HFF-Myc (cell line): ENCODE measurements at regions not wholly inside any gene's neighbourhood (a gene's known extent, or its start where the extent isn't known, plus 50 kb on each side); places are given as distances from the start of the nearest gene placed in this dataset.

ENCODE experiments used
- DNase-seq: peaks from one replicate; pipeline ENCODE4 v3.0.0-alpha.2; 2011; ENCODE audit warnings: low read depth; ENCODE audit errors: extremely low read depth
- H3K4me3 ChIP-seq: replicated peaks from 2 replicates; pipeline ENCODE4 v1.5.1; 2011; ENCODE audit warnings: low read depth, mild to moderate bottlenecking, control low read depth, low read length
- TF ChIP-seq, protein P1 (sequence below): IDR thresholded peaks from 2 replicates; pipeline ENCODE4 v1.5.1; 2012; ENCODE audit warnings: mild to moderate bottlenecking, low read depth, low read length, control low read depth; ENCODE audit errors: missing control alignments

DNA sequence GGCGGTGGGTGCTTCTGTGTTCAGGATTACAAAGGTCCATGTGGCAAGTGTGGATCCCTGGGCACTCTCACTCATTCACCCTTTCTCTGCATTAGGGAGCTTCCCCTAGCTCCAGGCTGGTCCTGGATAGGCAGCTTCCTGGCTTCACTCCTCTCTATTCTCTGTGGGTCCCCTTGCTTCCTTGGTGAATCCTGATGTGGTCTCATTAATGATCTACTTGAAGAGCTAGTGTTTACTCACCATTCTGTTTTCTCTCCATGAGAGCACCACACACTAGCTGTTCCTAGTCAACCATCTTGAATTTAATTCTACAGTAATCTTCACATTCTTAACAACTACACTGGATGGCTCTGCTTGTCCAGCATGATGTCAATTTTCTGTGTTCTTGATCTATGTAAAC, 90.0 kb upstream of the PLPPR1 start:
- no peak overlapping the region for H3K4me3 ChIP-seq
- TF ChIP-seq, protein P1, sequence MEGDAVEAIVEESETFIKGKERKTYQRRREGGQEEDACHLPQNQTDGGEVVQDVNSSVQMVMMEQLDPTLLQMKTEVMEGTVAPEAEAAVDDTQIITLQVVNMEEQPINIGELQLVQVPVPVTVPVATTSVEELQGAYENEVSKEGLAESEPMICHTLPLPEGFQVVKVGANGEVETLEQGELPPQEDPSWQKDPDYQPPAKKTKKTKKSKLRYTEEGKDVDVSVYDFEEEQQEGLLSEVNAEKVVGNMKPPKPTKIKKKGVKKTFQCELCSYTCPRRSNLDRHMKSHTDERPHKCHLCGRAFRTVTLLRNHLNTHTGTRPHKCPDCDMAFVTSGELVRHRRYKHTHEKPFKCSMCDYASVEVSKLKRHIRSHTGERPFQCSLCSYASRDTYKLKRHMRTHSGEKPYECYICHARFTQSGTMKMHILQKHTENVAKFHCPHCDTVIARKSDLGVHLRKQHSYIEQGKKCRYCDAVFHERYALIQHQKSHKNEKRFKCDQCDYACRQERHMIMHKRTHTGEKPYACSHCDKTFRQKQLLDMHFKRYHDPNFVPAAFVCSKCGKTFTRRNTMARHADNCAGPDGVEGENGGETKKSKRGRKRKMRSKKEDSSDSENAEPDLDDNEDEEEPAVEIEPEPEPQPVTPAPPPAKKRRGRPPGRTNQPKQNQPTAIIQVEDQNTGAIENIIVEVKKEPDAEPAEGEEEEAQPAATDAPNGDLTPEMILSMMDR, result no peak
- DNase-seq, result no peak

DNA sequence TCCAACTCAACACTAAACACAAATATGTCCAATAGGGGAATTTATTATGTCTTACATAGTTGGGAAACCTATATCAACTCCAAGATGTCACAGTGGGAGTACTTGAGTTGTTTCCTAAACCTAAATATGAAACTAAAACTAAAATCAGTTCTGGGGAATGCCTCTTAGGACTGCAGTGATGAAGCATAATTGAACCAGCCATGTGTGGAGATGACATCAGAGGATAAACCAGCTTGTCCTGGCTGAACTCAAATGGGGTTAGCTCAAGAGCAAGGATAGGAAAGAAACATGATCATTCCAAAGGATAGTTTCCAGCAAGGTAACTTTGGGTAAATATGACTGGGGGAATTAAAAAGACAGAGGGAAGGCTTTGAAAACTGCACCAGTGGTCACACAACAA, 88.9 kb upstream of the PLPPR1 start:
- no peak overlapping the region for H3K4me3 ChIP-seq
- DNase-seq, result no peak
- TF ChIP-seq, protein P1, result no peak

DNA sequence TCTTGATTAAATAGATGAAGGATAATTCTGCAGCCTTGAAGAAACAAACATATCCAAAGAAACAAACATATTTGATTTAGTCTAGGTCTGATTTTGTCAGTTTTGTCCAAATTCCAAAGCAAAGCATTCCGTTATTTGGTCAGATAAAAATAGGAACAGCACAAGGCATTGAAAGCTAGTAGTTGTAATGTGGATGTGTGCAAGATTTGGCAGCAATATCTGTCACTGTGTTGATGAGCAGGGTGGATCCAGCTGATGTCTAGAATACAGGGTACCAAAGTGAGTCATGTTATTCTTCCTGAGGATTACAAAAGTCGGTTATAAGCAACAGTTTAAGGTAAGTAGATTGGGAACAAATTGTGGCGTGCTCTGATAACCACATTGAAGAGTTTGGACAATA, 69.3 kb upstream of the PLPPR1 start:
- H3K4me3 ChIP-seq, result no peak overlapping the region
- no peak for DNase-seq
- TF ChIP-seq, protein P1, result no peak
